SU-DHL-6 (cell line): ENCODE measurements at regions not wholly inside any gene's neighbourhood (a gene's known extent, or its start where the extent isn't known, plus 50 kb on each side); places are given as distances from the start of the nearest gene placed in this dataset.
"Not testable (repeated sequence)": the region's sequence is repeated elsewhere in the genome, so short reads cannot be mapped to it uniquely, and the experiment has no call there.

Experiments
- H2AFZ ChIP-seq: fragments of 200-600 bp; sonication (generic); 2 replicates; pipeline ENCODE4 v1.6.1; 2014; ENCODE audit warnings: low read depth, mild to moderate bottlenecking, moderate library complexity, mixed read lengths, antibody characterized with exemption, low read length; ENCODE audit not compliant: severe bottlenecking
- H3F3A ChIP-seq: fragments of 200-600 bp; shearing (Covaris generic); 2 replicates; pipeline ENCODE4 v1.6.0; 2016; ENCODE audit warnings: antibody characterized with exemption, mild to moderate bottlenecking; ENCODE audit not compliant: insufficient read depth
- H3K27ac ChIP-seq: fragments of 200-600 bp; sonication (generic); 2 replicates; pipeline ENCODE4 v1.5.1; 2016; ENCODE audit warnings: low read depth, mild to moderate bottlenecking, low read length, moderate library complexity, mixed read lengths
- H3K27me3 ChIP-seq: fragments of 200-600 bp; sonication (generic), shearing (Covaris generic); 2 replicates; pipeline ENCODE4 v1.6.0; 2014; ENCODE audit warnings: mild to moderate bottlenecking, low read length
- H3K36me3 ChIP-seq: fragments of 200-600 bp; sonication (generic); 2 replicates; pipeline ENCODE4 v1.6.1; 2014; ENCODE audit warnings: mild to moderate bottlenecking, low read length, mixed read lengths
- H3K4me2 ChIP-seq: fragments of 300-600, 200-600 bp; shearing (Covaris generic), sonication (generic); 2 replicates; pipeline ENCODE4 v1.6.0; 2014; ENCODE audit warnings: low read length, low read depth, mild to moderate bottlenecking; ENCODE audit not compliant: poor library complexity, severe bottlenecking
- H3K4me3 ChIP-seq: fragments of 200-600 bp; sonication (generic); 2 replicates; pipeline ENCODE4 v1.5.1; 2014; ENCODE audit warnings: antibody characterized with exemption, low read length, mild to moderate bottlenecking, mixed read lengths; ENCODE audit not compliant: insufficient read depth, poor library complexity, severe bottlenecking
- H3K79me2 ChIP-seq: fragments of 200-600 bp; sonication (generic); 2 replicates; pipeline ENCODE4 v1.6.1; 2014; ENCODE audit warnings: mild to moderate bottlenecking, low read length, moderate library complexity; ENCODE audit not compliant: insufficient read depth
- H3K9ac ChIP-seq: fragments of 200-600 bp; sonication (generic); 2 replicates; pipeline ENCODE4 v1.7.0; 2014; ENCODE audit warnings: mild to moderate bottlenecking, low read length
- H3K9me2 ChIP-seq: fragments of 200-600 bp; sonication (generic); replicated peaks from 2 replicates; pipeline ENCODE4 v1.6.1; 2014; ENCODE audit warnings: low read length; ENCODE audit not compliant: insufficient read depth
- H3K9me3 ChIP-seq: fragments of 200-600 bp; sonication (generic); 2 replicates; pipeline ENCODE4 v1.6.1; 2014; ENCODE audit warnings: low read length, mixed read lengths; ENCODE audit not compliant: insufficient read depth
- H4K20me1 ChIP-seq: fragments of 200-600 bp; sonication (generic); 2 replicates; pipeline ENCODE4 v1.6.1; 2014; ENCODE audit warnings: low read depth, mild to moderate bottlenecking, antibody characterized with exemption, low read length, moderate library complexity, mixed read lengths
- CTCF ChIP-seq: fragments of 200-600 bp; sonication (generic); IDR thresholded peaks from one replicate; pipeline ENCODE4 v1.5.1; 2017; ENCODE audit warnings: antibody characterized with exemption, mild to moderate bottlenecking, low read length, moderate library complexity; ENCODE audit not compliant: insufficient read depth, poor library complexity, severe bottlenecking
- EZH2phosphoT487 ChIP-seq: fragments of 200-600 bp; sonication (generic), shearing (Covaris generic); conservative IDR thresholded peaks from 2 replicates; pipeline ENCODE4 v1.6.1; 2018; ENCODE audit warnings: mild to moderate bottlenecking, antibody characterized with exemption, low read length, moderate library complexity, mixed read lengths

GRCh38 chr17:20800146-20800545 is 220.6 kb downstream of the CDRT15L2 start:
- no peaks in the 10 kb centered on the region for H4K20me1 ChIP-seq
- no peaks in the 10 kb centered on the region for H3K79me2 ChIP-seq
- H3K27me3 ChIP-seq: no peaks in the 10 kb centered on the region
- no peaks in the 10 kb centered on the region for H3F3A ChIP-seq
- H3K9me2 ChIP-seq: no peaks in the 10 kb centered on the region
- H3K9ac ChIP-seq: no peak overlapping the region
- TF ChIP-seq CTCF: no peak
- TF ChIP-seq EZH2phosphoT487: no peak
- no peak overlapping the region for H2AFZ ChIP-seq
- no peaks in the 10 kb centered on the region for H3K36me3 ChIP-seq
- H3K27ac ChIP-seq: no peak overlapping the region
- H3K4me2 ChIP-seq: no peak overlapping the region
- H3K4me3 ChIP-seq: no peak overlapping the region
- no peaks in the 10 kb centered on the region for H3K9me3 ChIP-seq

GRCh38 chr17:20805751-20806150 is 226.2 kb downstream of the CDRT15L2 start:
- H3K4me2 ChIP-seq: no peak overlapping the region
- no peaks in the 10 kb centered on the region for H4K20me1 ChIP-seq
- H3K9ac ChIP-seq: no peak overlapping the region
- no peaks in the 10 kb centered on the region for H3K79me2 ChIP-seq
- no peaks in the 10 kb centered on the region for H3F3A ChIP-seq
- no peak overlapping the region for H3K27ac ChIP-seq
- TF ChIP-seq CTCF: no peak
- no peak for TF ChIP-seq EZH2phosphoT487
- no peaks in the 10 kb centered on the region for H3K9me2 ChIP-seq
- no peak overlapping the region for H3K4me3 ChIP-seq
- H3K9me3 ChIP-seq: no peaks in the 10 kb centered on the region
- no peak overlapping the region for H2AFZ ChIP-seq
- no peaks in the 10 kb centered on the region for H3K27me3 ChIP-seq
- H3K36me3 ChIP-seq: no peaks in the 10 kb centered on the region

GRCh38 chr17:20807566-20807965 is 228.0 kb downstream of the CDRT15L2 start:
- not testable (repeated sequence) for H4K20me1 ChIP-seq, H3F3A ChIP-seq, H3K36me3 ChIP-seq, H3K27me3 ChIP-seq, H3K9ac ChIP-seq, H3K4me2 ChIP-seq, H3K9me3 ChIP-seq, H3K79me2 ChIP-seq, H2AFZ ChIP-seq, H3K4me3 ChIP-seq, H3K27ac ChIP-seq, H3K9me2 ChIP-seq

GRCh38 chr17:20815410-20815809 is 227.4 kb downstream of the USP22 start:
- not testable (repeated sequence) for H4K20me1 ChIP-seq, H3K4me3 ChIP-seq, H3K9me3 ChIP-seq, H3K9me2 ChIP-seq, H3K79me2 ChIP-seq, H3F3A ChIP-seq, H3K36me3 ChIP-seq, H2AFZ ChIP-seq, H3K27me3 ChIP-seq, H3K27ac ChIP-seq, H3K4me2 ChIP-seq, H3K9ac ChIP-seq
